Stimulated activated CD4-positive, alpha-beta T cell treated with anti-CD3 and anti-CD28 coated beads, Interleukin-4, amount 100 ng/mL, for 4 hours (primary cell): ENCODE measurements at regions not wholly inside any gene's neighbourhood (a gene's known extent, or its start where the extent isn't known, plus 50 kb on each side); places are given as distances from the start of the nearest gene placed in this dataset.
"Not testable (repeated sequence)": the region's sequence is repeated elsewhere in the genome, so short reads cannot be mapped to it uniquely, and the experiment has no call there.

Experiments used
- DNase-seq, 2 experiments: peaks; one replicate each; pipeline ENCODE4 v3.0.0-alpha.2; 2020

GRCh38 chr2:235223011-235223410 is 270.8 kb upstream of the AGAP1 start:
- no peak for DNase-seq

- no peak for DNase-seq
Observed at GRCh38 chr2:235224410-235224809, 269.4 kb upstream of the AGAP1 start.

GRCh38 chr2:235225261-235225660 is 268.6 kb upstream of the AGAP1 start:
- no peak for DNase-seq

- no peak for DNase-seq
Observed at GRCh38 chr2:235227590-235227989, 266.3 kb upstream of the AGAP1 start.

GRCh38 chr2:235228422-235228821 is 265.4 kb upstream of the AGAP1 start:
- not testable (repeated sequence) for DNase-seq

- DNase-seq = no peak
Observed at GRCh38 chr2:235229236-235229635, 264.6 kb upstream of the AGAP1 start.

- no peak for DNase-seq
Observed at GRCh38 chr2:235230821-235231601, 262.8 kb upstream of the AGAP1 start.

GRCh38 chr2:235232449-235233433 is 261.1 kb upstream of the AGAP1 start:
- DNase-seq = no peak

GRCh38 chr2:235234736-235235135 is 259.1 kb upstream of the AGAP1 start:
- DNase-seq = no peak

- DNase-seq = no peak
Observed at GRCh38 chr2:235235977-235236767, 257.7 kb upstream of the AGAP1 start.

GRCh38 chr2:235238537-235238936 is 255.3 kb upstream of the AGAP1 start:
- no peak for DNase-seq

GRCh38 chr2:235240574-235240973 is 253.3 kb upstream of the AGAP1 start:
- no peak for DNase-seq

GRCh38 chr2:235244255-235245220 is 249.3 kb upstream of the AGAP1 start:
- DNase-seq = no peak

GRCh38 chr2:235247001-235247400 is 246.8 kb upstream of the AGAP1 start:
- no peak for DNase-seq

GRCh38 chr2:235255693-235256092 is 238.2 kb upstream of the AGAP1 start:
- no peak for DNase-seq

- no peak for DNase-seq
Observed at GRCh38 chr2:235257590-235257989, 236.3 kb upstream of the AGAP1 start.

- DNase-seq = no peak
Observed at GRCh38 chr2:235262750-235263149, 231.1 kb upstream of the AGAP1 start.

GRCh38 chr2:235263205-235264120 is 230.4 kb upstream of the AGAP1 start:
- DNase-seq = no peak

GRCh38 chr2:235264121-235264493 is 229.7 kb upstream of the AGAP1 start:
- DNase-seq = no peak

GRCh38 chr2:235264512-235264911 is 229.3 kb upstream of the AGAP1 start:
- no peak for DNase-seq
